ENCODE measurements at regions not wholly inside any gene's neighbourhood (a gene's known extent, or its start where the extent isn't known, plus 50 kb on each side); places are given as distances from the start of the nearest gene placed in this dataset.

DNA sequence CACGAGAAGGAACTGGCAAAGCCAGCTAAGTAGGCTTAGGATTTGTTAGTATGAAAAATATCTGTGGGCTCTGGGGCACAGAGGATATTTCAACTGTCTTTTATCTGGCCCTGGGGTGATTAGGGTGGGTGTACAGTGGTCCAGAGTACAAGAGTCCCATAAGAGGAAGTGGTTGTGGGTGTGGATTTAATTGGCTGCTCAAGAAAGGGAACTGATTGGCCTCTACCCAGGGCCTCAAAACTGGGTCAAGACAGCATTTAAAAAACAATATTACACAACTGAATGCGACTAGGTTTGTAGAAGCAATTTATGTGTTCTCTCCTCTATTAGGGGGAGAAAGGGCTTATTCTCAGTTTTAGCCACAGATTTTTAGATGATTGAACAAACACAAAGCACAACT lies 1353.4 kb upstream of the WWC1 start:
- Mint-ChIP-seq H3K36me3 (peaks cover 14% of the 10 kb centered on the region), H3K4me3 (no peak overlapping the region), H3K27ac (no peak overlapping the region), H3K27me3 (ENCODE audit: low read depth) (no peaks in the 10 kb centered on the region), H3K9me3 (peaks cover 24% of the 10 kb centered on the region), H3K4me1 (no peaks in the 10 kb centered on the region)
- DNase-seq (ENCODE audit: low spot score) (no peak), ATAC-seq (no peak)
- POLR2A ChIA-PET: no interaction called here
- CTCF ChIA-PET: no interaction called here
- TF ChIP-seq ZNF416 (CRISPR knock-in tag; IDR thresholded peaks at IDR 0.05) (no peak), NR1H2 (CRISPR knock-in tag; IDR thresholded peaks at IDR 0.05) (no peak), ZNF138 (CRISPR knock-in tag; conservative IDR thresholded peaks at IDR 0.05) (no peak), SMAD4 (CRISPR knock-in tag; IDR thresholded peaks at IDR 0.05) (no peak), ZNF121 (CRISPR knock-in tag; IDR thresholded peaks at IDR 0.05) (no peak), RORB (CRISPR knock-in tag; IDR thresholded peaks at IDR 0.05) (no peak), ELF4 (CRISPR knock-in tag; IDR thresholded peaks at IDR 0.05; ENCODE audit: low read depth) (no peak), MXD4 (CRISPR knock-in tag; IDR thresholded peaks at IDR 0.05; ENCODE audit: borderline replicate concordance) (no peak), ERG (CRISPR knock-in tag; IDR thresholded peaks at IDR 0.05) (no peak), TP53 (CRISPR knock-in tag; IDR thresholded peaks at IDR 0.05) (no peak), MYBL2 (CRISPR knock-in tag; IDR thresholded peaks at IDR 0.05) (no peak), FOXP1 (CRISPR knock-in tag; IDR thresholded peaks at IDR 0.05; ENCODE audit: borderline replicate concordance) (no peak), USF2 (CRISPR knock-in tag; IDR thresholded peaks at IDR 0.05) (no peak)
- TF ChIP-seq, protein P1, sequence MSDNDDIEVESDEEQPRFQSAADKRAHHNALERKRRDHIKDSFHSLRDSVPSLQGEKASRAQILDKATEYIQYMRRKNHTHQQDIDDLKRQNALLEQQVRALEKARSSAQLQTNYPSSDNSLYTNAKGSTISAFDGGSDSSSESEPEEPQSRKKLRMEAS (CRISPR knock-in tag; IDR thresholded peaks at IDR 0.05): no peak
- TF ChIP-seq, protein P2, sequence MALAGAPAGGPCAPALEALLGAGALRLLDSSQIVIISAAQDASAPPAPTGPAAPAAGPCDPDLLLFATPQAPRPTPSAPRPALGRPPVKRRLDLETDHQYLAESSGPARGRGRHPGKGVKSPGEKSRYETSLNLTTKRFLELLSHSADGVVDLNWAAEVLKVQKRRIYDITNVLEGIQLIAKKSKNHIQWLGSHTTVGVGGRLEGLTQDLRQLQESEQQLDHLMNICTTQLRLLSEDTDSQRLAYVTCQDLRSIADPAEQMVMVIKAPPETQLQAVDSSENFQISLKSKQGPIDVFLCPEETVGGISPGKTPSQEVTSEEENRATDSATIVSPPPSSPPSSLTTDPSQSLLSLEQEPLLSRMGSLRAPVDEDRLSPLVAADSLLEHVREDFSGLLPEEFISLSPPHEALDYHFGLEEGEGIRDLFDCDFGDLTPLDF (CRISPR knock-in tag; IDR thresholded peaks at IDR 0.05): no peak
- TF ChIP-seq, protein P3, sequence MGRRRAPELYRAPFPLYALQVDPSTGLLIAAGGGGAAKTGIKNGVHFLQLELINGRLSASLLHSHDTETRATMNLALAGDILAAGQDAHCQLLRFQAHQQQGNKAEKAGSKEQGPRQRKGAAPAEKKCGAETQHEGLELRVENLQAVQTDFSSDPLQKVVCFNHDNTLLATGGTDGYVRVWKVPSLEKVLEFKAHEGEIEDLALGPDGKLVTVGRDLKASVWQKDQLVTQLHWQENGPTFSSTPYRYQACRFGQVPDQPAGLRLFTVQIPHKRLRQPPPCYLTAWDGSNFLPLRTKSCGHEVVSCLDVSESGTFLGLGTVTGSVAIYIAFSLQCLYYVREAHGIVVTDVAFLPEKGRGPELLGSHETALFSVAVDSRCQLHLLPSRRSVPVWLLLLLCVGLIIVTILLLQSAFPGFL (CRISPR knock-in tag; IDR thresholded peaks at IDR 0.05; ENCODE audit: borderline replicate concordance): no peak
- TF ChIP-seq, protein P4, sequence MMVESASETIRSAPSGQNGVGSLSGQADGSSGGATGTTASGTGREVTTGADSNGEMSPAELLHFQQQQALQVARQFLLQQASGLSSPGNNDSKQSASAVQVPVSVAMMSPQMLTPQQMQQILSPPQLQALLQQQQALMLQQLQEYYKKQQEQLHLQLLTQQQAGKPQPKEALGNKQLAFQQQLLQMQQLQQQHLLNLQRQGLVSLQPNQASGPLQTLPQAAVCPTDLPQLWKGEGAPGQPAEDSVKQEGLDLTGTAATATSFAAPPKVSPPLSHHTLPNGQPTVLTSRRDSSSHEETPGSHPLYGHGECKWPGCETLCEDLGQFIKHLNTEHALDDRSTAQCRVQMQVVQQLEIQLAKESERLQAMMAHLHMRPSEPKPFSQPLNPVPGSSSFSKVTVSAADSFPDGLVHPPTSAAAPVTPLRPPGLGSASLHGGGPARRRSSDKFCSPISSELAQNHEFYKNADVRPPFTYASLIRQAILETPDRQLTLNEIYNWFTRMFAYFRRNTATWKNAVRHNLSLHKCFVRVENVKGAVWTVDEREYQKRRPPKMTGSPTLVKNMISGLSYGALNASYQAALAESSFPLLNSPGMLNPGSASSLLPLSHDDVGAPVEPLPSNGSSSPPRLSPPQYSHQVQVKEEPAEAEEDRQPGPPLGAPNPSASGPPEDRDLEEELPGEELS (CRISPR knock-in tag; IDR thresholded peaks at IDR 0.05): no peak

DNA sequence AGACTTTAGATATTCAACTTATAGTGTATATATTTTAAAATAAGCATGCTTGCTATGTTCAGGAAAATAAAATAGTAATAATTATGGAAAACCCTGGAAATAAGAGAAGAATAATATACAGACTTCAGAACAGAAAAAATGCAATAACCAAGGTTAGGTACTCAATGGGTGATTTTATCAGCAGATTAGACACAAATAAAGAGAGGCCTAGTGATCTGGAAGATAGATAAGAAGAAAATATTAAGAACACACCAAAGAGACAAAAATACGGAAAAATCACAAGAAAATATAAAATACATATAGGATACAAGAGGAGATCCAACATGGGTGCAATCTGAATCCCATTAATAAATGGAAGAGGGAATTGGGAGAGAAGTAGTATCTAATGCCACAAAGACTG lies 1348.5 kb upstream of the WWC1 start:
- POLR2A ChIA-PET: no interaction called here
- Mint-ChIP-seq H3K4me3 (no peak overlapping the region), H3K27me3 (ENCODE audit: low read depth) (no peaks in the 10 kb centered on the region), H3K4me1 (no peaks in the 10 kb centered on the region), H3K27ac (no peak overlapping the region), H3K36me3 (peaks cover 5% of the 10 kb centered on the region), H3K9me3 (peaks cover 12% of the 10 kb centered on the region)
- ATAC-seq (no peak), DNase-seq (ENCODE audit: low spot score) (no peak)
- CTCF ChIA-PET: no interaction called here
- TF ChIP-seq ZSCAN18 (CRISPR knock-in tag; IDR thresholded peaks at IDR 0.05): no peak
- no peak for TF ChIP-seq MYBL2 (CRISPR knock-in tag; IDR thresholded peaks at IDR 0.05)
- no peak for TF ChIP-seq TEAD1 (CRISPR knock-in tag; IDR thresholded peaks at IDR 0.05)
- TF ChIP-seq CREM (CRISPR knock-in tag; IDR thresholded peaks at IDR 0.05): no peak
- TF ChIP-seq ZNF219 (CRISPR knock-in tag; IDR thresholded peaks at IDR 0.05; ENCODE audit: borderline replicate concordance): no peak
- TF ChIP-seq ATF2 (CRISPR knock-in tag; IDR thresholded peaks at IDR 0.05; ENCODE audit: borderline replicate concordance, low read depth): no peak
- TF ChIP-seq NR1H2 (CRISPR knock-in tag; IDR thresholded peaks at IDR 0.05): no peak
- TF ChIP-seq NFE2L1 (CRISPR knock-in tag; IDR thresholded peaks at IDR 0.05): no peak
- TF ChIP-seq GRHL2 (CRISPR knock-in tag; IDR thresholded peaks at IDR 0.05; ENCODE audit: insufficient replicate concordance, severe bottlenecking): no peak
- TF ChIP-seq E2F5 (CRISPR knock-in tag; IDR thresholded peaks at IDR 0.05): no peak
- TF ChIP-seq RELA (CRISPR knock-in tag; IDR thresholded peaks at IDR 0.05; ENCODE audit: borderline replicate concordance): no peak
- no peak for TF ChIP-seq EMX1 (CRISPR knock-in tag; IDR thresholded peaks at IDR 0.05)
